GM12878 (cell line): ENCODE measurements at regions not wholly inside any gene's neighbourhood (a gene's known extent, or its start where the extent isn't known, plus 50 kb on each side); places are given as distances from the start of the nearest gene placed in this dataset.

Experiments used
- ATAC-seq: fragments of 200-7000 bp; cut with Tn5 transposase; 3 replicates; pipeline ENCODE4 v1.9.1; 2020; ENCODE audit warnings: mild to moderate bottlenecking, moderate library complexity
- BruUV-seq: library from RNA; stranded (reverse); fragments of 400-500 nt; replicated peaks from 2 replicates; lab custom pipeline; 2021; lab: Mats Ljungman, UMichigan
- CTCF ChIA-PET: fragments of 300-600 bp; sonication (Branson Sonifier 250); formaldehyde crosslinking; extraction: SDS; loops from one replicate; lab custom pipeline; 2021; ENCODE audit warnings: inconsistent platforms; lab: Yijun Ruan, JAX
- POLR2A ChIA-PET: fragments of 350-600 bp; formaldehyde crosslinking; extraction: SDS; loops from one replicate; lab custom pipeline; 2021; ENCODE audit warnings: inconsistent platforms; lab: Charles Lee
- RAD21 ChIA-PET: fragments of 300-600 bp; sonication (Branson Sonifier 250); formaldehyde crosslinking; loops from one replicate; lab custom pipeline; 2023; ENCODE audit warnings: antibody characterized with exemption; ENCODE audit not compliant: unreplicated experiment; lab: Charles Lee
- SMC1A ChIA-PET: fragments of 300-600 bp; sonication (Branson Sonifier 250); formaldehyde crosslinking; loops from one replicate; lab custom pipeline; 2023; ENCODE audit not compliant: unreplicated experiment, uncharacterized antibody; lab: Charles Lee
- DNase-seq: peaks from one replicate; pipeline ENCODE4 v3.0.0-alpha.2; 2011; ENCODE audit warnings: low read depth, low spot score
- FAIRE-seq: peaks from 3 replicates; lab custom pipeline; 2011; peaks lifted over from hg19 to GRCh38; lab: Jason Lieb, UNC
- H2AFZ ChIP-seq: 2 replicates; pipeline ENCODE4 v1.6.0; 2011; ENCODE audit warnings: low read depth, low read length, control low read depth; ENCODE audit not compliant: control insufficient read depth
- H3K27ac ChIP-seq: 2 replicates; pipeline ENCODE4 v1.5.1; 2011; ENCODE audit warnings: control low read depth; ENCODE audit not compliant: control insufficient read depth, insufficient read depth
- H3K27me3 ChIP-seq, 2 experiments: replicated peaks in 1 of 2; 2 replicates each; pipeline versions ENCODE4 v1.6.0 to v1.6.1; 2011; ENCODE audit warnings: low read length in 1 of 2; ENCODE audit not compliant: control insufficient read depth in 2 of 2, insufficient read depth in 2 of 2
- H3K36me3 ChIP-seq, 2 experiments: 2 replicates each; pipeline ENCODE4 v1.5.1; 2011; ENCODE audit warnings: low read length in 1 of 2; ENCODE audit not compliant: control insufficient read depth in 2 of 2, insufficient read depth in 2 of 2
- H3K4me1 ChIP-seq: 2 replicates; pipeline ENCODE4 v1.6.1; 2011; ENCODE audit warnings: mild to moderate bottlenecking, low read length, moderate library complexity, mixed read lengths; ENCODE audit not compliant: control insufficient read depth, insufficient read depth
- H3K4me2 ChIP-seq: 2 replicates; pipeline ENCODE4 v1.6.0; 2011; ENCODE audit warnings: control low read depth; ENCODE audit not compliant: control insufficient read depth, insufficient read depth
- H3K4me3 ChIP-seq: fragments of 200-600 bp; sonication (generic); 2 replicates; pipeline ENCODE4 v1.5.1; 2016
- H3K79me2 ChIP-seq: 2 replicates; pipeline ENCODE4 v1.6.0; 2011; ENCODE audit warnings: low read length; ENCODE audit not compliant: control insufficient read depth, insufficient read depth
- H3K9ac ChIP-seq: 2 replicates; pipeline ENCODE4 v1.8.0; 2011; ENCODE audit warnings: low read length, control low read depth, mixed read lengths; ENCODE audit not compliant: control insufficient read depth, insufficient read depth
- H3K9me3 ChIP-seq: replicated peaks from 3 replicates; pipeline ENCODE4 v1.5.1; 2011; ENCODE audit warnings: mild to moderate bottlenecking, low read length; ENCODE audit not compliant: control insufficient read depth, insufficient read depth
- H4K20me1 ChIP-seq: 2 replicates; pipeline ENCODE4 v1.6.0; 2011; ENCODE audit not compliant: control insufficient read depth, insufficient read depth
- BACH1 ChIP-seq: fragments of 450-650 bp; IDR thresholded peaks from 2 replicates; pipeline ENCODE4 v1.6.1; 2017; ENCODE audit warnings: mild to moderate bottlenecking, borderline replicate concordance
- CBX3 ChIP-seq: fragments of 200-600 bp; sonication (generic); IDR thresholded peaks from 2 replicates; pipeline ENCODE4 v1.6.1; 2016; ENCODE audit warnings: low read depth, borderline replicate concordance
- EED ChIP-seq: sonication (generic); IDR thresholded peaks from 2 replicates; pipeline ENCODE4 v1.6.1; 2016; ENCODE audit warnings: antibody characterized with exemption, low read depth
- ELK1 ChIP-seq: IDR thresholded peaks from 2 replicates; pipeline ENCODE4 v1.6.1; 2012; ENCODE audit warnings: low read depth, low read length, improper control_type of control experiment
- GABPA ChIP-seq: IDR thresholded peaks from 2 replicates; pipeline ENCODE4 v1.6.1; 2014; ENCODE audit warnings: antibody characterized with exemption, low read depth, mild to moderate bottlenecking, inconsistent platforms
- HCFC1 ChIP-seq: fragments of 150-350 bp; IDR thresholded peaks from 2 replicates; pipeline ENCODE4 v1.6.1; 2014; ENCODE audit warnings: low read length
- KDM1A ChIP-seq: fragments of 200-600 bp; sonication (generic); IDR thresholded peaks from 2 replicates; pipeline ENCODE4 v1.6.1; 2016; ENCODE audit warnings: borderline replicate concordance
- MYC ChIP-seq: IDR thresholded peaks from 2 replicates; pipeline ENCODE4 v1.6.1; 2011; ENCODE audit warnings: mild to moderate bottlenecking, low read length, moderate library complexity, inconsistent platforms; ENCODE audit not compliant: insufficient read depth, insufficient replicate concordance, insufficient read length, severe bottlenecking
- PAX5 ChIP-seq: IDR thresholded peaks from 2 replicates; pipeline ENCODE4 v1.6.1; 2011; ENCODE audit warnings: low read depth, low read length, borderline replicate concordance
- POLR2AphosphoS2 ChIP-seq: IDR thresholded peaks from 2 replicates; pipeline ENCODE4 v1.6.1; 2011; ENCODE audit warnings: low read depth, mild to moderate bottlenecking, low read length, improper control_type of control experiment, moderate library complexity
- SP1 ChIP-seq: IDR thresholded peaks from one replicate; pipeline ENCODE4 v1.6.1; 2011; ENCODE audit warnings: low read depth, low read length
- STAT3 ChIP-seq: IDR thresholded peaks from 2 replicates; pipeline ENCODE4 v1.6.1; 2011; ENCODE audit warnings: low read depth, low read length, improper control_type of control experiment
- SUPT20H ChIP-seq: IDR thresholded peaks from 2 replicates; pipeline ENCODE4 v1.6.1; 2011; ENCODE audit warnings: low read depth, mild to moderate bottlenecking, low read length, moderate library complexity, borderline replicate concordance; ENCODE audit not compliant: control insufficient read depth
- TARDBP ChIP-seq: IDR thresholded peaks from 2 replicates; pipeline ENCODE4 v1.6.1; 2016; ENCODE audit warnings: borderline replicate concordance
- ZSCAN29 ChIP-seq: fragments of 450-650 bp; IDR thresholded peaks from 2 replicates; pipeline ENCODE4 v1.6.1; 2017; ENCODE audit warnings: mild to moderate bottlenecking, moderate library complexity
- WGBS: methylation state at CpG from one replicate; pipeline ENCODE4 v1.1.6; 2016; ENCODE audit warnings: low lambda C conversion rate; ENCODE audit not compliant: insufficient replicate concordance, insufficient coverage; ENCODE audit errors: missing lambda C conversion rate; 5-methylcytosine and 5-hydroxymethylcytosine counted together
- in situ Hi-C: fragments of 300-500 bp; cut with MboI; formaldehyde crosslinking; loops from 9 replicates; pipeline ENCODE4 v1.14.3; 2018; ENCODE audit warnings: mixed read lengths
- intact Hi-C: fragments of 100-400 bp; cut with micrococcal nuclease; formaldehyde crosslinking; loops from one replicate; pipeline ENCODE4 v1.14.2; 2022; ENCODE audit not compliant: unreplicated experiment

- Histone ChIP-seq H3K79me2 (no peaks in the 10 kb centered on the region), H4K20me1 (no peaks in the 10 kb centered on the region), H3K4me1 (no peaks in the 10 kb centered on the region), H3K4me3 (no peak overlapping the region), H3K4me2 (no peak overlapping the region), H2AFZ (no peak overlapping the region), H3K27ac (no peak overlapping the region), H3K9me3 (no peaks in the 10 kb centered on the region), H3K36me3 (no peaks in the 10 kb centered on the region), H3K9ac (no peak overlapping the region), H3K27me3 (no peaks in the 10 kb centered on the region)
- in situ Hi-C loops (no loop called here), intact Hi-C loops (no loop called here)
- ChIA-PET SMC1A (interaction anchor here (1.4 to 1.6 kb wide), 2 partner anchors 10 to 21 kb away, joined by 3 to 6 read pairs; no protein-coding TSS in a partner anchor), POLR2A (no interaction called here), CTCF (no interaction called here), RAD21 (no interaction called here)
- no peak for DNase-seq
- ATAC-seq = peak; percentile 59
- no peak for FAIRE-seq
- BruUV-seq = no TSS peak
- TF ChIP-seq SUPT20H (no peak), TARDBP (no peak), CBX3 (no peak), MYC (no peak), EED (no peak), POLR2AphosphoS2 (no peak)
- WGBS = 0% methylated on average over 2 of the region's 2 CpGs
Measured at GRCh38 chr10:83037653-83038052, 1101.7 kb upstream of the GHITM start.

GRCh38 chr10:83038631-83039030 is 1100.7 kb upstream of the GHITM start:
- SMC1A ChIA-PET = interaction anchor here (1.6 kb wide), 1 partner anchor 22 kb away, joined by 6 read pairs; no protein-coding TSS in a partner anchor

More at GRCh38 chr10:83038631-83039030, 1100.7 kb upstream of the GHITM start:
- no peaks in the 10 kb centered on the region for H3K27me3 ChIP-seq
- RAD21 ChIA-PET = no interaction called here
- H4K20me1 ChIP-seq = no peaks in the 10 kb centered on the region
- no peak overlapping the region for H3K4me2 ChIP-seq
- no peak for DNase-seq
- FAIRE-seq = no peak
- no peak overlapping the region for H3K27ac ChIP-seq
- no peak overlapping the region for H3K9ac ChIP-seq
- 3% methylated on average over 2 of the region's 2 CpGs for WGBS
- H3K4me3 ChIP-seq = no peak overlapping the region
- no peaks in the 10 kb centered on the region for H3K36me3 ChIP-seq
- in situ Hi-C loops = no loop called here
- TF ChIP-seq PAX5 (no peak), STAT3 (no peak), ELK1 (no peak), SP1 (no peak), HCFC1 (no peak), KDM1A (no peak), ZSCAN29 (no peak), BACH1 (no peak), GABPA (no peak)
- TF ChIP-seq, all 136 proteins: peak for 0
- ChIA-PET POLR2A (no interaction called here), CTCF (interaction anchor here (1.2 kb wide), 1 partner anchor 243 kb away, joined by 3 read pairs; no protein-coding TSS in a partner anchor)
- Histone ChIP-seq H3K9me3 (no peaks in the 10 kb centered on the region), H3K79me2 (no peaks in the 10 kb centered on the region), H2AFZ (no peak overlapping the region), H3K4me1 (no peaks in the 10 kb centered on the region)
- ATAC-seq = no peak
- BruUV-seq = no TSS peak
- intact Hi-C loops = no loop called here
